Activated CD8-positive, alpha-beta T cell treated with anti-CD3 and anti-CD28 coated beads for 36 hours (primary cell): ENCODE measurements at regions not wholly inside any gene's neighbourhood (a gene's known extent, or its start where the extent isn't known, plus 50 kb on each side); places are given as distances from the start of the nearest gene placed in this dataset.

ENCODE experiments used
- ATAC-seq: fragments of 200-7000 bp; cut with Tn5 transposase; one replicate; pipeline ENCODE4 v1.10.0; 2021; ENCODE audit warnings: mild to moderate bottlenecking, moderate library complexity
- CTCF ChIA-PET: fragments of 350-600 bp; sonication (Branson Sonifier 250); formaldehyde crosslinking; loops from one replicate; lab custom pipeline; 2021; ENCODE audit warnings: antibody characterized with exemption; lab: Charles Lee
- POLR2A ChIA-PET: fragments of 350-600 bp; sonication (Branson Sonifier 250); formaldehyde crosslinking; loops from one replicate; lab custom pipeline; 2021; ENCODE audit warnings: antibody characterized with exemption; lab: Charles Lee
- DNase-seq: peaks from one replicate; pipeline ENCODE4 v3.0.0-alpha.2; 2020
- H3K27ac Mint-ChIP-seq: one replicate; pipeline ENCODE4 v1.8.0; 2021; ENCODE audit warnings: mild to moderate bottlenecking, mixed read lengths
- H3K27me3 Mint-ChIP-seq: one replicate; pipeline ENCODE4 v1.8.0; 2021; ENCODE audit warnings: mixed read lengths
- H3K36me3 Mint-ChIP-seq: one replicate; pipeline ENCODE4 v1.8.0; 2021; ENCODE audit warnings: low read depth, mixed read lengths
- H3K4me1 Mint-ChIP-seq: one replicate; pipeline ENCODE4 v1.8.0; 2021; ENCODE audit warnings: low read depth, mixed read lengths
- H3K4me3 Mint-ChIP-seq: one replicate; pipeline ENCODE4 v1.8.0; 2021; ENCODE audit warnings: mild to moderate bottlenecking, moderate library complexity, mixed read lengths
- H3K9me3 Mint-ChIP-seq: one replicate; pipeline ENCODE4 v1.8.0; 2021; ENCODE audit warnings: mixed read lengths
- CTCF ChIP-seq: fragments of 200-600 bp; IDR thresholded peaks from one replicate; pipeline ENCODE4 v1.8.0; 2022; ENCODE audit warnings: antibody characterized with exemption, mild to moderate bottlenecking
- intact Hi-C: fragments of 100-400 bp; cut with micrococcal nuclease; formaldehyde crosslinking; loops from one replicate; pipeline ENCODE4 v1.10.0; 2022

DNA sequence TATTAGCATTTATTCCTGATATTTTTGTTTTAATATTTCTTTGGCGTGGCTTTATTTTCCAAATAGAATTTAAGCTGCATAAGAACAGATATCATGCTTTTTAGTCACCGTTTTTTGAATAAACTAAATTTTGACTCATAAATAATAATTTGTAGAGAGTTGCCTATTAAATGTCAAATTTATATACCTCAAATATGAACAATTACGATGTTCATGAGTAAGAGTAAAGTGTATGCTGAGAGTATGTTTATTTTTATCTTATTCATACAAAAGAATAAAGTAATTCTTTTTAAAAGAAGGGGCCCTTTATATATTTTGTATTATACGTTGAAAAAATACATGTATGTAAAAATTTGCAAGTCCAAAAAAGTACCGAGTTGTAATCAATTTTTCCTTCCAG lies 126.5 kb upstream of the NRIP1 start:
- intact Hi-C loops = no loop called here

DNA sequence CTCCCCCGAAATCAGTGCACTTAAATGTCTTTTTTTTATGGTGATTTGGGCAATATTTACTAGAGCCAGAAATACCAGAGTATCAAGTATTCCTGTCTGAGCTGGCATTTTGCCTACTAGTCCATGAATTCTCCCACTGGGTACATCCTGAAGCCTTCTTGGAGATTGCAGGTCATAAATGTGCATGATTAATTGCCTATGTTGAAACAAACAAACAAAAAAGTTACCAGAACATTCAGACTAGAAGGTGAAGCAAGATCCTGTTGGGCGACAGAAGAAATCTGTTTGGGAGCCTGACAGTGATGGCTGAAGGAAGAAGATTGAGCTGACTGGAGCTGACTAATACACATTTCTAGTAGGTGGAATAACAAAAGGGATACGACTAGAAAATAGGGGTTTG lies 127.4 kb upstream of the NRIP1 start:
- TF ChIP-seq CTCF = no peak
- Mint-ChIP-seq H3K4me3 (no peak overlapping the region), H3K36me3 (no peaks in the 10 kb centered on the region), H3K4me1 (no peaks in the 10 kb centered on the region), H3K9me3 (no peaks in the 10 kb centered on the region), H3K27me3 (peaks cover 2% of the 10 kb centered on the region), H3K27ac (no peak overlapping the region)
- ChIA-PET POLR2A (no interaction called here), CTCF (no interaction called here)
- intact Hi-C loops = no loop called here
- DNase-seq = no peak
- ATAC-seq = no peak

More for the DNA sequence above, 126.5 kb upstream of the NRIP1 start:
- peaks cover 2% of the 10 kb centered on the region for H3K27me3 Mint-ChIP-seq
- H3K4me3 Mint-ChIP-seq = no peak overlapping the region
- no peaks in the 10 kb centered on the region for H3K36me3 Mint-ChIP-seq
- TF ChIP-seq CTCF = no peak
- DNase-seq (no peak), ATAC-seq (no peak)
- no peak overlapping the region for H3K27ac Mint-ChIP-seq
- ChIA-PET CTCF (no interaction called here), POLR2A (interaction anchor here (0.6 kb wide), 1 partner anchor 40 kb away, joined by 3 read pairs; no protein-coding TSS in a partner anchor)
- H3K4me1 Mint-ChIP-seq = no peaks in the 10 kb centered on the region
- no peaks in the 10 kb centered on the region for H3K9me3 Mint-ChIP-seq

GRCh38 chr21:15193937-15194336 lies 129.1 kb upstream of the NRIP1 start:
- no peak for DNase-seq
- peaks cover 2% of the 10 kb centered on the region for H3K27me3 Mint-ChIP-seq
- TF ChIP-seq CTCF = no peak
- no peak overlapping the region for H3K27ac Mint-ChIP-seq
- POLR2A ChIA-PET = no interaction called here
- H3K4me3 Mint-ChIP-seq = no peak overlapping the region
- H3K36me3 Mint-ChIP-seq = no peaks in the 10 kb centered on the region
- no peak for ATAC-seq
- H3K4me1 Mint-ChIP-seq = no peaks in the 10 kb centered on the region
- no peaks in the 10 kb centered on the region for H3K9me3 Mint-ChIP-seq
- intact Hi-C loops = no loop called here
- CTCF ChIA-PET = no interaction called here

GRCh38 chr21:15195104-15195503 lies 130.3 kb upstream of the NRIP1 start:
- CTCF ChIA-PET = no interaction called here
- Mint-ChIP-seq H3K27me3 (peaks cover 2% of the 10 kb centered on the region), H3K4me3 (no peak overlapping the region), H3K4me1 (no peaks in the 10 kb centered on the region), H3K36me3 (no peaks in the 10 kb centered on the region), H3K9me3 (no peaks in the 10 kb centered on the region), H3K27ac (no peak overlapping the region)
- TF ChIP-seq CTCF = no peak
- POLR2A ChIA-PET = interaction anchor here (0.7 kb wide), 1 partner anchor 173 kb away, joined by 4 read pairs; no protein-coding TSS in a partner anchor
- DNase-seq (no peak), ATAC-seq (no peak)
- intact Hi-C loops = no loop called here

DNA sequence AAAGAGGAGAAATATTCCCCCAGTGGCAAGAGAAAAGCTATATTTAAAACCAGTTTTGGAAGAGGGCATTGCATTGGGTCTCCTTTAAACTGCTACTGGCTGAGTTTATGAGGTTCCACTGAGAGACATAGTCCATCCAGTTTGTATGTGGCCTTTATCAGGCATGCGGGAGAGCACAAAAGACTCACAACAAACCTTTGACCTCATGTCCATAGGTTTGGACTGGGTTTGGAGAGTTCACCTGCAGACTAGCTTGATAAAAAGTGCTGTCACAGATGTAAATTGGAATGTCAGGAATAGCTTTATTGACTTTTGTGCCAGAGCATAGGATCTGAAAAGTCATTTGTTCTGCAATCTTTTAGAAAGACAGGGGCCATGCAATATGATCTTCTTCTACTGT lies 131.0 kb upstream of the NRIP1 start:
- no peaks in the 10 kb centered on the region for H3K9me3 Mint-ChIP-seq
- H3K4me1 Mint-ChIP-seq = no peaks in the 10 kb centered on the region
- H3K4me3 Mint-ChIP-seq = no peak overlapping the region
- ATAC-seq (no peak), DNase-seq (no peak)
- ChIA-PET POLR2A (interaction anchor here (0.7 kb wide), 1 partner anchor 173 kb away, joined by 4 read pairs; no protein-coding TSS in a partner anchor), CTCF (no interaction called here)
- no peak for TF ChIP-seq CTCF
- peaks cover 2% of the 10 kb centered on the region for H3K27me3 Mint-ChIP-seq
- H3K36me3 Mint-ChIP-seq = no peaks in the 10 kb centered on the region
- intact Hi-C loops = no loop called here
- H3K27ac Mint-ChIP-seq = no peak overlapping the region
